IPS-15b (cell line): ENCODE measurements at regions not wholly inside any gene's neighbourhood (a gene's known extent, or its start where the extent isn't known, plus 50 kb on each side); places are given as distances from the start of the nearest gene placed in this dataset.

Experiments used
- H3K27me3 ChIP-seq: one replicate; pipeline ENCODE4 v1.6.1; 2013; ENCODE audit warnings: low read length; ENCODE audit not compliant: control insufficient read depth, insufficient read depth
- H3K36me3 ChIP-seq: one replicate; pipeline ENCODE4 v1.6.1; 2013; ENCODE audit warnings: low read length; ENCODE audit not compliant: control insufficient read depth, insufficient read depth
- H3K4me1 ChIP-seq: one replicate; pipeline ENCODE4 v1.6.1; 2013; ENCODE audit warnings: mild to moderate bottlenecking, low read length; ENCODE audit not compliant: control insufficient read depth, insufficient read depth
- H3K4me3 ChIP-seq: one replicate; pipeline ENCODE4 v1.5.1; 2013; ENCODE audit warnings: low read depth, low read length
- H3K9ac ChIP-seq: one replicate; pipeline ENCODE4 v1.6.1; 2013; ENCODE audit warnings: low read depth, mild to moderate bottlenecking, low read length
- H3K9me3 ChIP-seq: one replicate; pipeline ENCODE4 v1.6.1; 2013; ENCODE audit warnings: mild to moderate bottlenecking, low read length; ENCODE audit not compliant: control insufficient read depth, insufficient read depth

DNA sequence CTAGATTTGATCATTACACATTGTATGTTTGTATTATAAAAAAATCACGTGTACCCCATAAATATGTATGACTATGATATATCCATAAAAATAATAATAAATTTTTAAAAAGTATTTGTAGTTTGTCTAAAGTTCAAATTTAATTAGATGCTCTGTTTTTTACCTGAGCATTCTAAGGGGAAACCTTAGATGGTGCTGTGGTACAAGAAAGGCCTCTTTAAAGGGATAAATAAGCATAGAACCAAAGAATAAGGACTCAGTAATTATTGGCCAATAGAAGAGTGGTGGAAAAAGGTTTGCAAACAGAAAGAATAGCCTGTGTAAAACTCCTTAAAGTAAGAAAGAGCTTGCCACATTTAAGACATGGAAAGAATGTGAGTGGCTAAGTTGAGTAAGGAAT is 580.1 kb upstream of the SEL1L start:
- Histone ChIP-seq H3K9ac (no peak overlapping the region), H3K9me3 (no peaks in the 10 kb centered on the region)

DNA sequence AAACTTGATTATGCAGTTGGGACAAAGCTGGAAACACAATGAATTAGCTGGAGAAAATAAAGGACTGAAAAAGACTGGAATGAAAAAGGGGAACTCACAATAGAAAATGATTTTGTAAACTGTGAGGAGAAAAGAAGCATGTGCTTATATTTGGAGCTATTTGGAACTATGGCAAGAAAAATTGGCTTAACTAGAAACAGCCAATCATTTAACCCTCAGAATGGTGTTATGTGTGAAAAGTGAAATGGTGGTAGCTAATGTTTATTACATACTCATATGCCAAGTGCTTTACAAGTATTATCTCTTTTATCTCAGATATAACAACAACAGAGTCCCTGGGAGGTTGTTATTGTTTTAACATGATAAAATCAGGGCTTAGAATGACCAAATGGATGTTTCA is 583.1 kb upstream of the SEL1L start:
- Histone ChIP-seq H3K4me3 (no peak overlapping the region), H3K4me1 (no peaks in the 10 kb centered on the region), H3K27me3 (no peaks in the 10 kb centered on the region), H3K9ac (no peak overlapping the region), H3K36me3 (no peaks in the 10 kb centered on the region), H3K9me3 (no peaks in the 10 kb centered on the region)

More for the DNA sequence above, 580.1 kb upstream of the SEL1L start:
- Histone ChIP-seq H3K36me3 (no peaks in the 10 kb centered on the region), H3K4me1 (no peaks in the 10 kb centered on the region), H3K27me3 (no peaks in the 10 kb centered on the region), H3K4me3 (no peak overlapping the region)

- H3K27me3 ChIP-seq, result no peaks in the 10 kb centered on the region
- no peaks in the 10 kb centered on the region for H3K4me1 ChIP-seq
- H3K9ac ChIP-seq, result no peak overlapping the region
- H3K4me3 ChIP-seq, result no peak overlapping the region
- H3K36me3 ChIP-seq, result no peaks in the 10 kb centered on the region
- no peaks in the 10 kb centered on the region for H3K9me3 ChIP-seq
Observed at GRCh38 chr14:82122655-82123054, 589.0 kb upstream of the SEL1L start.

GRCh38 chr14:82124511-82124910 is 590.9 kb upstream of the SEL1L start:
- Histone ChIP-seq H3K4me1 (no peaks in the 10 kb centered on the region), H3K36me3 (no peaks in the 10 kb centered on the region), H3K9ac (no peak overlapping the region), H3K4me3 (no peak overlapping the region), H3K9me3 (no peaks in the 10 kb centered on the region), H3K27me3 (no peaks in the 10 kb centered on the region)

DNA sequence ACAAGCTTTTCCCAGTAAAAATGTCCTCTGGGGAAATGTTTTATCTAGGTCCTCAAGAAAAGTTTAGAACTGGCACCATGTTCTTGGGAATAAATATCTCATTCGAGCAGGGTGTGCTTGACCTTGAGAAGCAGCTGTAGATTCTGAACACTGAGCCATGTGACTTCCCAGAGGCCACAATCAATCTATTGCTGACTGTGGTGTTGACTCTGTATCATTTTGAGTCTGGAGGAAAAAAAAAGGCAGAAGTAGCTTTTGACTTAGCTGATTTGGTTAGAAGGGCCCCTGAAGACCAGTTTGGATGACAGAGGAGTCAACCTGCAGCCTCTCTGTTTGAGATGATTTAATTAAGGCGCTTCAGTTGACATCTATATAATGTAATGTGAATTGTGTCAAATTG is 592.4 kb upstream of the SEL1L start:
- no peaks in the 10 kb centered on the region for H3K4me1 ChIP-seq
- no peaks in the 10 kb centered on the region for H3K27me3 ChIP-seq
- H3K36me3 ChIP-seq, result no peaks in the 10 kb centered on the region
- H3K9ac ChIP-seq, result no peak overlapping the region
- H3K9me3 ChIP-seq, result no peaks in the 10 kb centered on the region
- H3K4me3 ChIP-seq, result no peak overlapping the region

GRCh38 chr14:82134411-82134810 is 600.8 kb upstream of the SEL1L start:
- H3K9ac ChIP-seq, result no peak overlapping the region
- H3K4me3 ChIP-seq, result no peak overlapping the region
- H3K4me1 ChIP-seq, result no peaks in the 10 kb centered on the region
- H3K9me3 ChIP-seq, result no peaks in the 10 kb centered on the region
- H3K36me3 ChIP-seq, result no peaks in the 10 kb centered on the region
- H3K27me3 ChIP-seq, result no peaks in the 10 kb centered on the region

DNA sequence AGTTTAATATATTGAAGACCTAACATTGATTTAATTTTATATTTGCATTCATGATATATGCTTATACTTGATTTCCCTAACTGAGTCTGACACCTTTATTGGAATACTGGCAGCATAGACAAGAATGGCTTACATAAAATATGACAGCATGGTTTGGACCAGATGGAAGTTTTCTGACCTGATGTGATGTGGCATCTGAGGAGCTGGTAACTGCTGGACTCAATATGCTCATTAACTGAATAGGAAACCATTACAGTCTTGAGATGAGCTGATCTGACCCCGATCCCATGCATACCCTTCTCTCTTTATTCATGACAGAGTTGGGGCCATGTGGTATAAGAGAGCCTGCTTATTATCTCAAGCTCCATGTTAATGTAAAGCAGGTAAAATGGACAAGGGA is 604.8 kb upstream of the SEL1L start:
- Histone ChIP-seq H3K9ac (no peak overlapping the region), H3K27me3 (no peaks in the 10 kb centered on the region), H3K4me1 (no peaks in the 10 kb centered on the region), H3K9me3 (no peaks in the 10 kb centered on the region), H3K4me3 (no peak overlapping the region), H3K36me3 (no peaks in the 10 kb centered on the region)

GRCh38 chr14:82146846-82147245 is 613.2 kb upstream of the SEL1L start:
- no peak overlapping the region for H3K4me3 ChIP-seq
- H3K27me3 ChIP-seq, result no peaks in the 10 kb centered on the region
- no peaks in the 10 kb centered on the region for H3K4me1 ChIP-seq
- no peak overlapping the region for H3K9ac ChIP-seq
- H3K9me3 ChIP-seq, result no peaks in the 10 kb centered on the region
- no peaks in the 10 kb centered on the region for H3K36me3 ChIP-seq

GRCh38 chr14:82153689-82154088 is 620.0 kb upstream of the SEL1L start:
- Histone ChIP-seq H3K9me3 (no peaks in the 10 kb centered on the region), H3K4me1 (no peaks in the 10 kb centered on the region), H3K9ac (no peak overlapping the region), H3K4me3 (no peak overlapping the region), H3K36me3 (no peaks in the 10 kb centered on the region), H3K27me3 (no peaks in the 10 kb centered on the region)

- H3K9ac ChIP-seq, result no peak overlapping the region
- H3K9me3 ChIP-seq, result no peaks in the 10 kb centered on the region
Observed at GRCh38 chr14:82159624-82160023, 626.0 kb upstream of the SEL1L start.

GRCh38 chr14:82180139-82180538 is 646.5 kb upstream of the SEL1L start:
- Histone ChIP-seq H3K36me3 (no peaks in the 10 kb centered on the region), H3K4me1 (no peaks in the 10 kb centered on the region), H3K9ac (no peak overlapping the region), H3K27me3 (no peaks in the 10 kb centered on the region), H3K9me3 (no peaks in the 10 kb centered on the region), H3K4me3 (no peak overlapping the region)

More at GRCh38 chr14:82159624-82160023, 626.0 kb upstream of the SEL1L start:
- Histone ChIP-seq H3K27me3 (no peaks in the 10 kb centered on the region), H3K4me3 (no peak overlapping the region), H3K36me3 (no peaks in the 10 kb centered on the region), H3K4me1 (no peaks in the 10 kb centered on the region)

- Histone ChIP-seq H3K9ac (no peak overlapping the region), H3K4me3 (no peak overlapping the region), H3K36me3 (no peaks in the 10 kb centered on the region), H3K9me3 (no peaks in the 10 kb centered on the region), H3K27me3 (no peaks in the 10 kb centered on the region), H3K4me1 (no peaks in the 10 kb centered on the region)
Observed at GRCh38 chr14:82182646-82183045, 649.0 kb upstream of the SEL1L start.

- Histone ChIP-seq H3K4me1 (no peaks in the 10 kb centered on the region), H3K27me3 (no peaks in the 10 kb centered on the region), H3K9ac (no peak overlapping the region), H3K36me3 (no peaks in the 10 kb centered on the region), H3K9me3 (peaks cover 4% of the 10 kb centered on the region), H3K4me3 (no peak overlapping the region)
Observed at GRCh38 chr14:82190742-82191141, 657.1 kb upstream of the SEL1L start.
